ENCODE measurements at regions not wholly inside any gene's neighbourhood (a gene's known extent, or its start where the extent isn't known, plus 50 kb on each side); places are given as distances from the start of the nearest gene placed in this dataset.

DNA sequence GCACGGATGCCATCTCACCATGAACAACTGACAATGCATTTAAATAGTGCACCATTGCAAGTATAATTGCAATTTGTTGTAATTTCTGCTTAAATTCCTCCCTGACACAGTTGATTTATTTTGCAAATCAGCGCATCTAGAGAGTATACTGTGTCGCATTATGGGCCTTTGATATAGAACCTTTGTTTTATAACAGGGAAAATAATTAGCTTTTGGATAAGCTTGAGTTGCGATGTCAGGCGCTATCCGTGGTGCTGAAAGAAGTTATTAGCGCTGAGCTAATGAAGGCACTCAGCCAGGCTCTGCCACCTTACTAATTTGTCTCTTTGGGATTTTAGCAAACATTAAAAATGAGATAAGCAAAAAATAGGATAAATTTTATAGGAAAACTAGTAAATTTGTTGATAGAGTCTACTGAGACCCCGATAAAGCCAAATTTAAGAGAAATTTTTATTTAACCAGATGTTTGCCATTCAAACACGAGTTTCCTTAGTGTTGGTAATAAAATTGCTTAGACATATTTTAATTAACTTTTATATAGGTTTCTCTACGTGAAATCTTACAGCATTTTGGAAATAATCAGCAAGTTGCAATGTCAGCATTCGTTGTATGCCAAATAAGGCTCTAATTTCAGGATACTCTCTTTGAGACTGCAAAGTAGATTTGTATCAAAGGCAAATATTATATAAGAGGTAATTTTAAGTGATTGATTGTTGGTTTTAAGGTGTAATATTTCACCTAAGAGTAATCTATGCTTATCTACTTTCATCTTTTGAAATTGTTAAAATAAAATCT is 355.5 kb downstream of the TLR4 start:
- DNase-seq (ENCODE audit: low spot score), result peak; percentile 65

DNA sequence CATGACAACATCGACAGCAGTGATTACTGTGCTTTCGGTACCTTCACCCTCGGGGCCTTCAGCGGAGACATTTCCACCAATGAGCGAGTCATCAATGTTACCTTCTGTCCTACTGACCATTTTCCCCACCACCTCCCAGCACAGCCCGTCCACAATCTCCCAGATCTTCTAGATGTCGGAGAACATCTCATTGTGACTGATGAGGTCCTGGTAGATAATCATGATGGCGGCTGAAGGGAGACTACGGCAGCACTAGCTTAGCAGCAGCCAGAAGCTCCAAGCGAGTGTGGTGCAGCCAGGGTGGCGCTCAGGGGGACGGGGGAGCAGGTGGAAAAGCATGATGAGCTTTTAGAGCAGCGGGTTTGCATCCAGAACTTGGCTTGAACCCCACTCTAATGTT is 379.0 kb downstream of the TLR4 start:
- DNase-seq (ENCODE audit: low spot score), result no peak

DNA sequence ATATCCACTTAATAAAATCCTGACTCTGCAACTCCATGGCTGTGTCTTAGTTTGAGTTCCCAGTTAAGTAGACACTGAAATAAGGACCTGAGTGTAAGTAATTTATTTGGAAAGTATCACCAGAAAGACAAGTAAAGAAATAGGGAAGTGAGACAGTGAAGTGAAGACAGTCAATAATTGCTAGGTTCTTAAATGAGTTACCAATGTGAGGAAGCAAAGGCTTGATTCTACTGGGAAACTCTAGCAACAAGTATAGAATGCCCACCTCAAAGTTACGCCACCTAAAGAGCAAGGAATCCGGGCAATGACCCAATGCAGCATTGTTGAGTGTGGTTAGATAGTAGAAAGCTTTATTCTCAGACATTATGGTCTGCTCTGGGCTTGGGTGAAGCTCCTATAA is 383.9 kb downstream of the TLR4 start:
- DNase-seq (ENCODE audit: low spot score), result no peak

DNA sequence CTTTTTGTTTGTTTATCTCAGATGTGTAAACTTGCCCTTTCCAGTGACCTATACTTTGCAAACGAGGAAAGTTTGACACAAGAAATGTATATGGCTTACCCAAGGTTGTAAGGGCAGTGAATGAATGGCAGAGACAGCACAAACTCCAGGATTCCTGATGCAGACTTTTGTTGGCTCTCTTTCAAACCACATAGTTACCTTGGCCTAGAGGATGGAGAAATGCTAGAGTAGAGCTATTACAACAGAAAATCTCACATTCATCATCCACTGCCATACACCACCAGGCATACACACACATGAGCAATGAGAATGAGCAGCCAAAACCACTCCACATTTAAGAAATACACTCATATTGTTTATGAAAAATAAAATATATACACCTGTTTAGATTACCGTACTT is 387.0 kb downstream of the TLR4 start:
- DNase-seq (ENCODE audit: low spot score), result no peak

DNA sequence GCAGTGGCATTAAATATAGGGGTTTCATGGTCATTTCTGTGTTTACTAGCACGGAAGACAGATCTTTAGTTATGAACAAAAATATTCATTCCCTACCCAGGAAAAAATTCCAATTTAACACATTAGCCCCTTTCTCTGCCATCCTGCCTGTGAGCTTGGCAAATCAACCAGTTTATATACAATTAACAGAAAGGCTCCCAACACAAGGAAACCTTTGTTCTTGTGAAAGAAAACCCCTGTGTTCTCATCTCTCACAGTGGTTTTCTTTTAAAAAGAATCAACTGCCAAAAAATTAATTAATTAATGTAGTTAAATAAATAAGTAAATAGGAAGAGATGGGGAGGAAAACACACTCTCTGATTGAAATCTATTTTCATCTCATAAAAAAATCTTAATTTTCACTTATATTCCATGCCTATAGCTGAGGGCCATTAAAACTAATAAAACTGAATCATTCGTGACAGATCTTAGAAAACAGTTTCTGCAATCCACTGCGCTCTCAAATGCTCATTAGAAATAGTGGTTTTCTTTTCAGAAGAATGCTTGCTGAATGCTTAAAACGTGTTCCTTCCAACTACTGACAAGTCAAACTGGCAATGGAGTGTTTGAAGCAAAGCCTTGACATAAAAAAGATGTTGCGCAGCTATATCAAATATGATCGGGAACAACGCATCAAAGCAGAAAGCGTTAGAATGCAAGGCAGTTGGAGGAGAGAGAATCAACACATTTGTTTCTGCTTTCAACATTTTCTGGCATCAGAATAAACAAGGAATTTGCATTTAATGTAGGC is 387.7 kb downstream of the TLR4 start:
- DNase-seq (ENCODE audit: low spot score), result no peak

DNA sequence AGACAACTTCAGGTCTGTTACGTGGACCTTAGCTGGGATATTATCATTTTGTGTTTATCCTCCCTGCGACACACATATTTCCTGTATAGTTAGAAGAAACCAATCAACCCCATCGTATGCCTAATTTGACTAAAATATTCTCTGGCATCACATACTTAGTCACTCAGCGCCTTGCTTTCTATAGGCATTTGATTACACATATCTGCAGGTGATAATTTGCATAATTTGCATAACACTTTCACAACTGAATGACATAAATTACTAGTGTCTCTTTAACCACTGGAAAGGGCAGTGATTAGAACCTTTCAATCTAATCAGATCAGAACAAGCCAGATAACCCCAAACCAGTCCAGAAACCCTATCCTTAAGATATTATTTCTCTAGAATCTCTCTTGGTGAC is 390.2 kb downstream of the TLR4 start:
- DNase-seq (ENCODE audit: low spot score), result no peak

DNA sequence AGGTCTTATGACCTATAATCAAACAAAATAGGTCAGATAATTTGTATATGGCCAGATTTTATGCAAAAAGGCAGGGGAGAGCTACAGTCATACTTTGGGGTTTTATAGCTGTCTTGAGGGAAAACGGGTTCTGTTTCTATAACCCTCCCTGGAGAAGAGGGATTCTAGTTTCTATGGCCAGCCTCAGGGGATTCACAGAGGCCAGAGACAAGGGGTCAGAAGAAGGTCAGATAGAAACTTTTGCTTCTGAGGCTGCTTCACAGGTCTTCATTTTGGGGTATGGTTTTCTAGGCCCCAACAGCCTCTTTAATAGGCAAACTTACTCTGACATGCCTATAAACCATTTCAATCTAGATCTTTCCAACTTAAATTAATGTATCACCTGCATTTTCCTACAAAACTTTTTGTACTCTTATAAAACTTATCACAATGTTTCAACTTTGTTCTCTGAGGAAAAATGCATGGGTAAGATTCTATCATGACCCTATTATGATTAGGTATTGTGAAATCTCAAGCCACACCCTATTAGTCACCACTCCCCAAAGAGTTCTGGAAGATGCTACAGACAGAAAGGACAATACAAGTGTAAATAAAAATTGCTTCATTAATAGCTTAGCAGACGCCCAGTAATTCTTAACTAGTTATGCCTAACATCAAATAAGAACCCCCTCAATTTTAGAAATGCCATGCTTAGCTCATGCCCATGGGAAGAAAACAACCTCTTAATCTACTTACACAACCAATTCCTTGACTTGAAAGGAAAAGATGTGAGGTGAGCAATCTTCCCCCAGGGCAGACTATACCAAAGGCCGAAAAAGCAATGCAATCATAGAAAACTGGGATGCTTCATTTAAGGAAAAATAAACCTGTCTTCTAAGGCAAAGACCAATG is 396.6 kb downstream of the TLR4 start:
- DNase-seq (ENCODE audit: low spot score), result no peak

DNA sequence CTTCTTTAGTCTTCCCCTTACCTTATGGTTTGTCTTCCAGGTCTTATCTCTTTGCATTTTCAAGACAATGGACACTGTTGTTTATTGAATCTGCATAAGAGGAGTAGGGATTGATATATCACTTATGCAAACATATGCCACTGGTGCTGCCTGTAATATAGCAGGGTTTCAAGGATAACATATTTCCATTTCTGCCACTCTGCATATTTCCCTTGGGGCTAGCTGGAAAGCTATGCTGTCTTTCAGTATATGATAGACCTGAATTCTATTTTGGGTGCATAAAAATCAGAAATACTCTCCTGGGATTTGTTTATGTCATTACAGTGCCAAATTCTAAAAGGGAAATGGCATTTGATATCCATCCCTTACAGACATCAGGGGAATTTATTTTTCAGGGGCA is 400.2 kb downstream of the TLR4 start:
- DNase-seq (ENCODE audit: low spot score), result no peak

DNA sequence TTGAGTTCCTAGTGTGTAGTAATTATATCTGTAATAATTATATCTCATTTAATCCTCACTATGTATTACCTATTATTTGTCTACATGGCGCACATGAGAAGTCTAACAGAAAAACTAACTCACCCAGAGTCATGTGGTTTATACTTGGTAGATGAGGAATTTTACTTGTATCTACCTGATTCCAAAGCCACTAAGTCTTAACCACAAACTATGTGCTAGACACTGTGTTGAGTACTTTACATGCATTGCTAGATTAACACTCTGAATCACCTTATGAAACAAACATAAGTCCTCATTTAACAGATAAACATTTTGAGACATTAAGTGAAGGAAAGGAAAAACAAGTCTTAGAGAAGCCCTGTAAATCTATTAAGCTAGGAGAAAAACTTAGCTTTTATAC is 404.8 kb downstream of the TLR4 start:
- DNase-seq (ENCODE audit: low spot score), result no peak

DNA sequence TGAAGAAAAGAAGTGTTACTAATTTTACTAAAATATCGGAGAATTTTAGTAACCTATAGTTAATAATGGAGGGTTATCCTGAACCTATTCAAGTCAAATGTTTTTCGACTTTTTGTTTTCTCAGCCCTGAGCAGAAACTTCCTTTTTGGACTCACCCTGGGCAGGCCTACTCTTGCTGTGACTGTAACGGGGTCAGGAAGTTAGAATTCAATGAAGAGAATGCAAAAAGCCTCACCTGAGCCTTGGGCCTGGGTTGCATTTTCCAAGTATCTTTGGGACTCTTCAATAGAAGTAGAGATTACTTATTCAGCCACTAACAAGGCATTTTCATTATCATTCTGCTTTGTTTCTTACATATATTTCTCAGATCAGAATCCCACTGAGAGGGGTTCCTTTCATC is 405.3 kb downstream of the TLR4 start:
- no peak for DNase-seq (ENCODE audit: low spot score)

DNA sequence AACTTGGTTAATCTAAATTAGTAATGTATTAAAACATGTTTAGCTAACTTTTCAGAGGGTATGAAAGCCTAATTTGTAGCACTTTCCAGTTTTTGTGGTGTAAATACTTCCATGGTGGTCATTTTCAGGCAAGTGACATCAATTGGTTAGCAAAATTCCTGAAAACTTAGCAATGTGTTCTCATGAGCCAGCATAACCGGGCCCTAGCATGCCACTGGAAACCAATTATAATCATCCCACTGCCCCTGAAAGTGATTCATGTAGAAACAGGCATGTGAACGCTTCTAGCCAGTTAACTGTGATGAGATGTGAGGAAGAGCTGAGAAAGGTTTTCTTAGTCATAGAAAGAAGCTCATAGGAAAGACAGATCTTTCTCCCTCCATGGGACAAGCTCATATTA is 417.2 kb downstream of the TLR4 start:
- DNase-seq (ENCODE audit: low spot score), result no peak

DNA sequence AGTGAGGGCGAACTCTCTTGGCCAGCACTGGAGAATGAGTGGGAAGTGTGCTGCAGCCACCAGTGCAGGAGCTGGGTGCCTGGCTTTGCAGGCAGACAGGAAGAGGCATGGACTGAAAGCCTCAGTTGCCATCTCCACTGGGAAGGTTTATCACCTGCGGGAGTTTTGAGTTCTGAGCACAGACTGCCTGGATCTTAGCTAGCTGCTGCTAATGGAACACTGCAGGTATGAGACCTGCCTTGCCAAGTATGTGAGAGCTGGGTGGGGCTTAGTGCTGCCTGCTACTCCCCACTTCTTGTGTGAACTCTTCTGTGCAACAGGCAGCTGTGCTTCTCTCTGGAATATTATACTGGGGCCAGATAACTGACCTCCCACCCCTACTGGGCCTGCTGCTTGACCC is 424.1 kb downstream of the TLR4 start:
- DNase-seq (ENCODE audit: low spot score), result no peak

DNA sequence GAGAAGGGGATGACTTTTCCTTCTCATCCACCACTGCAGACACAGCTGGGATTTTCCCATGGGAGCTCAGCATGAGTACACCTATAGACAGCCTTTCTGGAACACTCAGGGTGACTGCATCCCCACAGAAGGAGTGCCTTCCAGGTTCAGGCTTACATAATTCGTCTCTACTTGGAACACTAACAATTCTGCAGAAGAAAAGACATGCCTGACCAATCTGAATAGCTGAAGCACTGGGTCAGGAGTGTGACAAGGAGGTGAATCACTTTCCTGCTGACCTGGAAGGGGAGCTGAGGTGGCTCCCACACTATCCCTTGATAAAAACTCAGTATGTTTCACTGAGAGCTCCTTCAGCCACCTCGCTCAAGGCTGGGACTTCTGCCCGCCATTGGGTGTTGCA is 425.3 kb downstream of the TLR4 start:
- peak; percentile 53 for DNase-seq (ENCODE audit: low spot score)

DNA sequence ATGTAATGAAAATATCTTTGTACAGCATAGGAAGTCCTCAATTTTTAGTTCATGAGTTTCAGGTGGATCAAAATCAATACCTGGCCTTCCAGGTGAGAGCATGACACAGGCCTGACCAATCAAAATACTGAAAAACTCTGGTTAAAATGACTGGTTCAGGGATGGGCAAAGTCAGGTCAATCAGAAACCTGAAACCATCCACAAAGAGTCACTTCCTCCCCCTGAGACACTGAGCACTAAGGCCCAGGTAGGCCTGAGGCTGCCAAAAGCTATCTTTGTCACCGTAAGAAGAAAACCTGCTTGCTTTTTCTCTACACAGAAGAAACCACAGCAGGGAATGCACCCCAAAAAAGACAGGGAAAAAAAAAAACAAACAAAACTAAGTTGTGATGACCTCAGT is 444.8 kb downstream of the TLR4 start:
- DNase-seq (ENCODE audit: low spot score), result no peak

DNA sequence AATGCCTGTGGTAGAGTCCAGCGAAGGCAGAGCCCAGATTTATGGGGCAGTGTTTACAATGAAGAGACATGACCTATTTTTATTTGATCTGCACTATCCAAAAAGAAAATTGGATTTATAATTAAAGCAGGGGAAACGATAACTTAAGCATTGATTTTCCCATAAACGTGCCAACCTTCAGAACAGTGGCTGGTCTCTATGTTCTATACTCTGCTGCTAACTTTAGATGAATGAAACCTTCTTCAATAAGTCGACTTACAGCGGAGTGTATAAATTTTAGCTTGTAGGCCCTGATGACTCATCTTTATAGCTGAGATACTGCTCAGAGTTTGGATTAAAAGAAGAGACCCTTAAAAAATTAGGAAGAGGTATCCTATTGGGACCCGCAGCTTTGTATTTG is 452.6 kb downstream of the TLR4 start:
- no peak for DNase-seq (ENCODE audit: low spot score)

DNA sequence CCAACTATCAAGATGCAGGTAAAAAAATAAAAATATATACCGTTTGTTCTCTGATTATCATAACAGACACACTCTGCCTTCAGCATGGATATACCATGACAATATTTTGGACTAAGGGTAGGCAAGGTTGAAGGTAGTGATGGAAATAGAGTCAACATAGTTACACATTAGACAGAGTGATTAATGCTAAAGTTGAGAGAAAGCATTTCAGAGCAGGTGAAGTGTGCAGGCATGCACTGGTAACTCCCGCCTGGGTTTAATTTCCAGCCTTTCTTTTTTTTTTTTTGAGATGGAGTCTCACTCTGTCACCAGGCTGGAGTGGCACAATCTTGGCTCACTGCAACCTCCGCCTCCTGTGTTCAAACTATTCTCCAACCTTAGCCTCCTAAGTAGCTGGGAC is 458.5 kb downstream of the TLR4 start:
- DNase-seq (ENCODE audit: low spot score), result no peak

DNA sequence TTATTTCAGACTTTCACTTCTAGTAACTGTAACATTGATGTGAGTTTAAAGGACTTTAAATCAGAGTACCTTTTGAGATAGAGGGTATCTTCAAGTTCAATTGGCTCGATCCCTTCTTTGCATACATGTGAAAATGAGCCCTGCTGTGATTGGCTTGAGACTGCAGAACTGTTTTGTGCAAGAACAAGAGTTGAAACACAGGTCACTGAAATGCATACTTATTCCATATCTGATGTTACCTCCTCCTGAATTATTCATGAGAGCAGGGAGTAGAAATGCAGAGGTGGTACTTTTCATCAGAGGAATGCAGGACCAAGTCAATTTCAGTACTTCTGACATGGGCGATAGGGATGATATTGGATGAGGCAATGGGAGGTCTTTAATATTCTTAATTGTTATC is 459.5 kb downstream of the TLR4 start:
- no peak for DNase-seq (ENCODE audit: low spot score)

DNA sequence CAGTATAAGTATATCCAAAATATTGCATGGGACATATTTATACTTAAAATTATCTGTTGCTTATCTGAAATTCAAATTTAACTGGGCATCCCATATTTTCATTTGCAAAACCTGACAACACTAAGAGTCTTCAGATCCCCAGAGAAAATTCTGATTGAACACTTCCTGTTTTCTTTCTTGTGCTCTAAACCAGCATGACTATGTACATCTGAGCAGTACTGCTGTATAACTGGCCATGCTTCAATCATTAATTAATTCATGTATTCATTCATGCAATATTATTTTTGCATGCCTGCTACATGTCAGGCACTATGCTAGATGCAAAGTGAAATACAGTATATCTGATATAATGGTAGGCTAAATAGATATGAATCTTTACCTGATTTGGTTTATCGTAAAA is 461.2 kb downstream of the TLR4 start:
- DNase-seq (ENCODE audit: low spot score), result no peak

DNA sequence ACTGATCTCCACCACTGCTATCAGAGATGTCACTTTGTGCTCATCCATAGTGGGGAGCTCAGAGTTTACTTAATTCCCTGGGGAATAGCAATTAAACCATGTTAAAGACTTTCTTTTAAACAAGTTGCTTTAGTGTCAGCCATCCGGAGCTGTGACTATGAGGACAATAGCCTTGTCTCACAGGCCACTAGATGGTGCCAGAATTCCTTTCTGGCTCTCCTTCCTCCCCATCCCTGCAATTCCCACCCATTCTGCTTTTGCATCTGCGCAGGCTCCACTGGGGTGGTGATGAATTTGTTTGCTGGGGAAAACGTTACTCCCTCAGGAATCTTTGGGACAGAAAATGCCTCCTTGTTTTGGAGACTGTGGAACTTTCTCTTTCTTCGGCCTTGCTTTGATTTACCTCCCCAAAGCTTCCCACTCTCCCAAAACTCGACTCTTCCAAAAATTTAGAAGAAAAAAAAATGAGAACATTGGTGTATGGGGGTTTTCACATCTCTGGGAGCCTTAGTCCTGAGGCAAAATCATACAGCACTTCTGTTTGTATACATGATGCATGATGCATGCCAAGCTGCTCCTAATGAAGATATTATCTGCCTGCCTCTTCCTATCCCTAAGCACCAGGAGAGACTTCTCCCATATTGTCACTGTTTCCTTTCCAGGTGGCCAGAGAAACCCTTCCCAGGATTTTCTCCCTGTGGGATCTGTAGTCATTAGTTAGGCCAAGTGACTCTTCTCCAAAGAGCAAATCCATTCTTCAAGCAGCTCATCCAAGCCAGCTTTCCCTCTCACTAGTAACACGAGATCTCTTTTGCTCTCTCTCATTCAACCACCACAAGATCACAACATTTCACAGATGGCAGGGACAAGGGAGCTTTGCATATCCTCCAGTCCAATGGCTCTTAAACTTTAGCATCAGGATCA is 466.1 kb downstream of the TLR4 start:
- DNase-seq (ENCODE audit: low spot score), result peak; percentile 83

DNA sequence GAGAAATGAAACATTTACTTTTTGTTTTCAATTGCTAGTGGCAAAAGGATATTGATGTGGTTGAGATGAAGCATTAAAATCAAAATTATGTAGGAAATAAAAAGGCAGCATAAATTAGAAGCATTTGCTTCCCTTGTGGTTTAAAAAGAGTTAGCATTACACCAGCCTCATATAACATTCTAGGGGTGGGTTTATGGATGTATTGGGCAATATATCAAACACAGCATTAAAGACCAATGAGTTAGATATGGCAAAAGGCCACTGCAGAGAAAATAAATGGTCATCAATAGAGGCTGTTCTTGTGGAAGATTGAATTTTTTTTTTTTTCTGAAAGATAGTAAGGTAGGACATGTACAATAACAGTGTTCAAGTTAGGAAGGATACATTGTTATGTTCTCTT is 473.0 kb downstream of the TLR4 start:
- no peak for DNase-seq (ENCODE audit: low spot score)

DNA sequence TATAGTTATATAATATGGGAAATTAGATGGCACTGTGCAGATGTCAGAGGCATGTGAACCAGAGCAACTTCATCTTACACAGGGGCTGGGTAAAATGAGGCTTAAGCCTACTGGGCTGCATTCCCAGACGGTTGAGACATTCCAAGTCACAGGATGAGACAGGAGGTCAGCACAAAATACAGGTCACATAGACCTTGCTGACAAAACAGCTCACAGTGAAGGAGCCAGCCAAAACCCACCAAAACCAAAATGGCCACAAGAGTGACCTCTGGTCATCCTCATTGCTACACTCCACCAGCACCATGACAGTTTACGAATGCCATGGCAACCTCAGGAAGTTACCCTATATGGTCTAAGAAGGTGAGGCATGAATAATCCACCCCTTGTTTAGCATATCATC is 479.4 kb downstream of the TLR4 start:
- no peak for DNase-seq (ENCODE audit: low spot score)

DNA sequence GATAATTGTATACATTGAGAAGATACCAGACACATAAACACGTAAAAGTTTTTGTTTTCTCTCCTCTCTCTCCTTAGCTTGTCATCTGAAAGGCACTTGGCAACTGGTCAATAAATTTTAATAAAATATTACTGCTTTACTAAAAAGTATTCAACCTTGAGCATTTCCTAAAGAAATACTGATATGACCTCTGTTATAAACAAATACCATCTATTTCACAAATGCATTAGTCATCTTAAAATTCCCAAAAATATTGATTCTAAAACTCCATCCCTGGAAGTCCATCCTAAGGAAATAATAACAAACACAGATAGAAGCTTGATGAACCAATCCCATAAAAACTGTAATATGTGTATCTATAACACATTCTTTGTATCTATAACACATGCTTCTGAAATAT is 483.2 kb downstream of the TLR4 start:
- DNase-seq (ENCODE audit: low spot score), result no peak
